ENCODE measurements at regions not wholly inside any gene's neighbourhood (a gene's known extent, or its start where the extent isn't known, plus 50 kb on each side); places are given as distances from the start of the nearest gene placed in this dataset.

- Mint-ChIP-seq H3K27ac (no peak overlapping the region), H3K36me3 (no peaks in the 10 kb centered on the region), H3K9me3 (peaks cover 4% of the 10 kb centered on the region in 2 donors)
- ATAC-seq = no peak
- DNase-seq (ENCODE audit: low spot score in 2 of 2) = no peak
These were observed 591.6 kb downstream of the PKHD1 start for GRCh38 chr6:51495610-51496396.

- DNase-seq (ENCODE audit: low spot score in 2 of 2) (no peak), ATAC-seq (no peak)
- no peak overlapping the region for H3K27ac Mint-ChIP-seq
- H3K36me3 Mint-ChIP-seq = no peaks in the 10 kb centered on the region
- no peaks in the 10 kb centered on the region for H3K9me3 Mint-ChIP-seq
These were observed 584.4 kb downstream of the PKHD1 start for GRCh38 chr6:51502996-51503395.

DNA sequence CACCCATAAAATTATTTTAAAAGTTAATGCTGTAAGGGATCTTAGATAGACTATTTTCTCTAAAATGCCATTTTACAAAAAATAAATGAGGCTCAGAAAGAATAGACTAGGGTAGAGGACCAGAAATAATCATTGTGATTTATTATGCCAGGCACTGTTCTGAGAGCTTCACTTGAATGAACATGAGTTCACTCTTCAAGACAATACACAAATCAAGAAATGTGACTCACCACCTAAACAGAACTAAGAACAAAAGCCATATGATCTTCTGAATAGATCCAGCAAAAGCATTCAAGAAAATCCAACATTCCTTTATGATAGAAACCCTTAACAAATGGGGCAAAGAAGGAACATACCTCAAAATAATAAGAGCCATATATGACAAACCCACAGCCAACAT, 582.0 kb downstream of the PKHD1 start:
- Mint-ChIP-seq H3K36me3 (no peaks in the 10 kb centered on the region), H3K9me3 (no peaks in the 10 kb centered on the region), H3K27ac (no peak overlapping the region)
- no peak for ATAC-seq
- no peak for DNase-seq (ENCODE audit: low spot score in 2 of 2)

DNA sequence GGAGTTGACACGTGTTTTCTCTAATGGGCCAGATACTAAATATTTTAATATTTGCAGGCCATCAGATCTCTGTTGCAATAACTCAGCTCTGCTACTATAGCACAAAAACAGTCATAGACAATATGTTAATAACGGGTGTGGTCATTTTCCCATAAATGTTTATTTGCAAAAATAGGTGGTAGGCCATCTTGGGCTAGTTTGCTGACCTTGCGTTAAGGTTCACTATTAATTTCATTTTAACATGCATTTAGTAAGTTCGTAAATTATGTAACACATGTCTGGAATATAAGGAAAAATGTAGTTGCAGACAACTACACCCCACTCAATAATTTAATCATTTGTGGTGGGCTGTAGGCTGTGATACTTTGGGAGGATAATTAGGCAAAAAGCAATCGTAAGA, 577.8 kb downstream of the PKHD1 start:
- H3K9me3 Mint-ChIP-seq = no peaks in the 10 kb centered on the region
- DNase-seq (ENCODE audit: low spot score in 2 of 2) = no peak
- no peaks in the 10 kb centered on the region for H3K36me3 Mint-ChIP-seq
- H3K27ac Mint-ChIP-seq = no peak overlapping the region
- ATAC-seq = no peak

- Mint-ChIP-seq H3K27ac (no peak overlapping the region), H3K36me3 (no peaks in the 10 kb centered on the region), H3K9me3 (peaks cover 0 to 4% of the 10 kb centered on the region in 2 donors)
- ATAC-seq (no peak), DNase-seq (ENCODE audit: low spot score in 2 of 2) (no peak)
These were observed 576.3 kb downstream of the PKHD1 start for GRCh38 chr6:51511081-51511480.

DNA sequence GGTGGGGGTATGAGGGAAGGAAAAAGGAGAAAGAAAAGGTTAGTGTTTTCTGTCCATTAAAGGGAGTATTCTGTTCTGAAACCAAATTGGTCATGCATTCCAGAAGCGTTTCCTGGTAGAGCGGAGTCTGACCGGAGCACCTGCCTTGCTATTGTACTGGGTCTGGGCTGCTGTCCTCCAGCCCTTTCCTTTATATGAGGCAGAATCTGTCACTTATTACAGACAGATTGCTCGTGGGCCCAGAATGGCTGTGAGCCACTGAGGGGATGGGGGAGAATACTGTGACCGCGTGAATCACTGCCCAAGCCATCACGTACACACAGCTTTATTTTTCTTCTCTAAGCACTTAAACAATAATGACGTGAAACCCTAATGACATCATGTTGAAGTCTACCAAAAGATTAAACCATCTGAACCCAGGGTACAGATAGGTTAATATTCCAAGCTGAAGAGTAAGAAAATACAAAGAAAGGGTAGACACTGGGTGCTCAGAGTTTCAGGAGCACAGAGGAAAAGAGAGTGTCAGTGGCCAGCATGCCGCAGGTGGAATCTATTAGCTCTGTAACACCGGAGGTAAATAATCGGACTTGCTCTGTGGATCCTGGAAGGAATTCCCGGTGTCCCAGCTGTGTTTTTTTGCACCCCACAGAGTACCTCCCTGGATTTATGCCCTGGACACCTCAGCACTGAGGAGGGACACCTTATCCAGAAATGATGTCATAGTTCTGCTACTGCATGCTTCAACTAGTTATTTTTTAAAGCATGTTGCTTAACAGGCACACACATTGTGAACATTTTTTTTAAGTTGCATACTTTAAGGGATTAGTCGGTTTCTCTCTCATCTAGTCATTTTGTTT, 573.3 kb downstream of the PKHD1 start:
- H3K9me3 Mint-ChIP-seq = peaks cover 12% of the 10 kb centered on the region in 2 donors
- no peak overlapping the region for H3K27ac Mint-ChIP-seq
- DNase-seq (ENCODE audit: low spot score in 2 of 2) (no peak), ATAC-seq (no peak)
- peaks cover 0 to 7% of the 10 kb centered on the region in 2 donors for H3K36me3 Mint-ChIP-seq

DNA sequence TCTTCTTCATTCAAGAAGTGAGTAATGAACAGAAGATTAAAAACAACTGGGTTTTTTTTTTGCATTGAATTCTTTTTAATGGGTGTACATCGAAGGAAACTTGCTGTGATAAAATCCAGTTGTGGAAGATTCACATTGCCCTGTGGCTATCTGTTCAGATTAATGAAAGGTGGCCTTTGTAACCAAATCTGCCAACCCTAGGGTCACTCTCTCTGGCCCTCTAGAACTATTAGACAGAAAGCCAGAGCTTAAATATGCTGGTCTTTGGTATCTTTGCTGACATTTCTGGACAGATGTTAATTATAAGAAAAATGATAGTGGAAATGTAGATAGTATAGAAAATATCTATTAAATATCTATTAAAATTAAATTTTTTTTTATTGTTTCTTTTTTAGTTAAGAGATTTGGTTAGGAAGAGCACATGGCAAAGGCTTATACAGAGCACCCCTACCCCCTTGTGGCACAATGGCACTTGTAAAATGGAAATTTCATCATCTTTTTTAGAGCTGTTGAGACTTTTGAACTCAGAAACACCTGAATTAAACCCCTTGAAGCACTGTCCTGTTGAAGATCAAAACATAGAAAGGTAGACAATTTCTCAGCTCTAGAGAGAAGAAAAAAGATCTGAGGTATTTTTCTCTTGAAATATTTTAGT, 572.5 kb downstream of the PKHD1 start:
- H3K36me3 Mint-ChIP-seq = peaks cover 0 to 7% of the 10 kb centered on the region in 2 donors
- ATAC-seq = no peak

GRCh38 chr6:51526049-51526448, 561.4 kb downstream of the PKHD1 start:
- H3K9me3 Mint-ChIP-seq = peaks cover 4 to 17% of the 10 kb centered on the region in 2 donors
- ATAC-seq (no peak), DNase-seq (ENCODE audit: low spot score in 2 of 2) (no peak)
- no peaks in the 10 kb centered on the region for H3K36me3 Mint-ChIP-seq
- H3K27ac Mint-ChIP-seq = no peak overlapping the region

More for the DNA sequence above, 572.5 kb downstream of the PKHD1 start:
- Mint-ChIP-seq H3K27ac (no peak overlapping the region), H3K9me3 (peaks cover 12% of the 10 kb centered on the region in 2 donors)
- DNase-seq (ENCODE audit: low spot score in 2 of 2) = no peak

DNA sequence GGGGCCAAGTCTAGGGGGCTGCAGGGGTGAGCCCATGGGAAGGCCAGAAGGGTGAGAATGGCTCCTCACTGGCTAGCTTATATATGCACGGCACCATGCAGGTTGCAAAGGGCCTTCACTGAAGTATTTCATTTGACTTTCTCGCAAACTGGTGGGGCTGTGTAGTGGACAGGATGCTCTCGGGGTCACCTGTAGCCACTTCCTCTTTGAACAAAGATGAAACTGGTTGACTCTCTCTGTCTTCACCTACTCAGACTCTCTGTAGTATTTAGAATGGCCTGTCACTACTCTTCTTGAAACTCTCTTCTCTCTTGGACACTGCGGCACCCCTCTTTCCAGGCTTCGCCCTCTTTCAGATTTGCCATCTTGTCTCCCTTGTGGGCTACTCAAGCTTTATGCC, 560.5 kb downstream of the PKHD1 start:
- Mint-ChIP-seq H3K27ac (no peak overlapping the region), H3K9me3 (peaks cover 0 to 12% of the 10 kb centered on the region in 2 donors), H3K36me3 (no peaks in the 10 kb centered on the region)
- DNase-seq (ENCODE audit: low spot score in 2 of 2) = no peak
- no peak for ATAC-seq

- Mint-ChIP-seq H3K36me3 (no peaks in the 10 kb centered on the region), H3K9me3 (peaks cover 0 to 12% of the 10 kb centered on the region in 2 donors), H3K27ac (no peak overlapping the region)
- no peak for ATAC-seq
- DNase-seq (ENCODE audit: low spot score in 2 of 2) = no peak
These were observed 558.9 kb downstream of the PKHD1 start for GRCh38 chr6:51528556-51528955.

- Mint-ChIP-seq H3K27ac (peak overlapping the region in 1 of 2 donors; percentile 40), H3K9me3 (peaks cover 0 to 15% of the 10 kb centered on the region in 2 donors), H3K36me3 (no peaks in the 10 kb centered on the region)
- DNase-seq (ENCODE audit: low spot score in 2 of 2) = no peak
- no peak for ATAC-seq
These were observed 558.2 kb downstream of the PKHD1 start for GRCh38 chr6:51529240-51529639.

DNA sequence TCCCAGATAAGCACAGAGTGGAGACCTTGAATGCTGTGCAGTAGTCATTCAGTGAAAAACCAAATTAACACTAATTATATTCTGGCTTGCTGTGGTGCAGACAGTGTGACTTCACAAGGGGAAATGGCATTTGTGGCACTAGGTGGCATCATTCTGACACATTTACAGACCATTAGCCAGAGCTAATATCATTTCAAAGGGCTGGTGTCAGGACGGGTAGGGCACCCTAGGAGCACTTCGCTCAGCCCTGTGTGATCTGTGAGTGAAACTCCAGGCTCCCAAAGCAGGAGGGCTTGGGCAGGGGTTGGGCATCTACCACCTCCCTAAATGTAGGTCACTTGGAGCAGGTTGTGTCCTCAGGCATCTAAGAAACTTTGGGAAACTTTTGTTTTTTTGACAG, 555.8 kb downstream of the PKHD1 start:
- H3K27ac Mint-ChIP-seq = no peak overlapping the region
- DNase-seq (ENCODE audit: low spot score in 2 of 2) (no peak), ATAC-seq (no peak)
- no peaks in the 10 kb centered on the region for H3K36me3 Mint-ChIP-seq
- H3K9me3 Mint-ChIP-seq = peaks cover 0 to 18% of the 10 kb centered on the region in 2 donors

DNA sequence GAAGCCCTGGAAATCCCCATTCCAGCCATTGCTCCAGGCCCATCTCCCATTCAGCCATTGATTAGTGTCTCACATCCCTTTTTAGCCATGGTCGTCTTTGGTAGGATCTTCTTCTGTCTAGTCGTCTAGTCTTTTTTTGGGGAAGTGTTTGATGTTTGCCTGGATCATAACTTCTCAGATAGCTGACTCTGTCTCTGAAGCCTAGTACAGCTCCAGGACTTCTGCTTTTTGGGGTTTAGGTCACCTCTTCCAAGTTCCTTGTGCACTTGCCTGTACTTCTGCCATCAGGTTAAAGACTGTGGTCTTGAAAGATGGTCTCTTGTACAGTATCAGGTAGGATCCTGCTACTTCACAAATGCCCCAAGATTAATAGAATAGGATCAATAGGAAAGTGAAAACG, 553.5 kb downstream of the PKHD1 start:
- H3K9me3 Mint-ChIP-seq = peaks cover 0 to 6% of the 10 kb centered on the region in 2 donors
- DNase-seq (ENCODE audit: low spot score in 2 of 2) (no peak), ATAC-seq (no peak)
- no peak overlapping the region for H3K27ac Mint-ChIP-seq
- H3K36me3 Mint-ChIP-seq = no peaks in the 10 kb centered on the region

- ATAC-seq (no peak), DNase-seq (ENCODE audit: low spot score in 2 of 2) (no peak)
- no peaks in the 10 kb centered on the region for H3K36me3 Mint-ChIP-seq
- H3K27ac Mint-ChIP-seq = no peak overlapping the region
- H3K9me3 Mint-ChIP-seq = peaks cover 0 to 6% of the 10 kb centered on the region in 2 donors
These were observed 552.1 kb downstream of the PKHD1 start for GRCh38 chr6:51535327-51535726.

DNA sequence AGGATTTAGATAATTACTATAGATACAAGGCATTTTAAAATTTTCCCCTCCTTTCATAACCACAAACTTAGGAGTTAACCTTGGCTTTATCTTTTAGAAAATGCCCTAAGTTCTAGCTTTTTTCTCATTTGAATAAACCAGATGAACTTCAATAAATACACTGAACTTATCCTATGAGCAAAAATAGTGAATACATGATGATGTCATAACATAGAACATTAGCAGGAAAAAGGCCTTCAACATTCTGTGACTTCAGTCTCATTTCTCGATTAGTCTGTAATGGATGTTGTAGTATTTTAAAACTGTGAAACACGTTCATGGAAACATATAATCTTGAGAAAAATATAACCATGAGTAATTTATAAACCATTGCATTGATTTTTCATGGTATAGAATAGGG, 550.7 kb downstream of the PKHD1 start:
- Mint-ChIP-seq H3K27ac (no peak overlapping the region), H3K9me3 (peaks cover 0 to 6% of the 10 kb centered on the region in 2 donors), H3K36me3 (no peaks in the 10 kb centered on the region)
- ATAC-seq (no peak), DNase-seq (ENCODE audit: low spot score in 2 of 2) (no peak)

GRCh38 chr6:51541847-51542246, 545.6 kb downstream of the PKHD1 start:
- no peak overlapping the region for H3K27ac Mint-ChIP-seq
- peaks cover 0 to 3% of the 10 kb centered on the region in 2 donors for H3K9me3 Mint-ChIP-seq
- H3K36me3 Mint-ChIP-seq = no peaks in the 10 kb centered on the region
- DNase-seq (ENCODE audit: low spot score in 2 of 2) (no peak), ATAC-seq (no peak)

GRCh38 chr6:51542475-51542874, 544.9 kb downstream of the PKHD1 start:
- H3K27ac Mint-ChIP-seq = no peak overlapping the region
- ATAC-seq (no peak), DNase-seq (ENCODE audit: low spot score in 2 of 2) (no peak)
- H3K9me3 Mint-ChIP-seq = peaks cover 0 to 3% of the 10 kb centered on the region in 2 donors
- no peaks in the 10 kb centered on the region for H3K36me3 Mint-ChIP-seq

All from activated naive CD4-positive, alpha-beta T cell treated with anti-CD3 and anti-CD28 coated beads, Interleukin-2, amount 50 U/mL, for 72 hours (primary cell).